Caco-2 (cell line): ENCODE measurements at regions not wholly inside any gene's neighbourhood (a gene's known extent, or its start where the extent isn't known, plus 50 kb on each side); places are given as distances from the start of the nearest gene placed in this dataset.

Source experiments
- BruUV-seq: library from RNA; stranded (reverse); fragments of 400-500 nt; replicated peaks from 2 replicates; lab custom pipeline; 2021; lab: Mats Ljungman, UMichigan
- CTCF ChIA-PET: fragments of 300-600 bp; sonication (Branson Sonifier 250); formaldehyde crosslinking; loops from one replicate; lab custom pipeline; 2022; ENCODE audit warnings: antibody characterized with exemption; lab: Charles Lee
- POLR2A ChIA-PET: fragments of 300-600 bp; sonication (Branson Sonifier 250); formaldehyde crosslinking; loops from one replicate; lab custom pipeline; 2022; ENCODE audit warnings: antibody characterized with exemption; lab: Charles Lee
- DNase-seq, 2 experiments: peaks; one replicate each; pipeline versions ENCODE4 v3.0.0 to v3.0.0-alpha.2; 2020 to 2022
- H3K27me3 ChIP-seq: replicated peaks from 2 replicates; pipeline ENCODE4 v1.6.0; 2011; ENCODE audit warnings: low read length; ENCODE audit not compliant: control insufficient read depth, insufficient read depth
- H3K36me3 ChIP-seq: 2 replicates; pipeline ENCODE4 v1.5.1; 2011; ENCODE audit warnings: low read length; ENCODE audit not compliant: control insufficient read depth, insufficient read depth
- H3K4me1 ChIP-seq: fragments of 250-450 bp; sonication (Bioruptor Pico); 2 replicates; pipeline ENCODE4 v1.5.1; 2020; ENCODE audit warnings: mild to moderate bottlenecking
- H3K4me3 ChIP-seq: 2 replicates; pipeline ENCODE4 v1.5.1; 2011; ENCODE audit warnings: low read depth, mild to moderate bottlenecking, control low read depth, low read length
- H3K9me3 ChIP-seq: fragments of 250-450 bp; sonication (Bioruptor Pico); 2 replicates; pipeline ENCODE4 v1.5.1; 2020; ENCODE audit warnings: mild to moderate bottlenecking, moderate library complexity
- H3K27ac Mint-ChIP-seq: one replicate; pipeline ENCODE4 v1.8.0; 2022; ENCODE audit warnings: mixed read lengths; ENCODE audit not compliant: unreplicated experiment
- H3K27me3 Mint-ChIP-seq: one replicate; pipeline ENCODE4 v1.8.0; 2022; ENCODE audit warnings: mixed read lengths; ENCODE audit not compliant: insufficient read depth, unreplicated experiment
- H3K36me3 Mint-ChIP-seq: one replicate; pipeline ENCODE4 v1.8.0; 2022; ENCODE audit warnings: mild to moderate bottlenecking, mixed read lengths; ENCODE audit not compliant: insufficient read depth, unreplicated experiment
- H3K4me1 Mint-ChIP-seq: one replicate; pipeline ENCODE4 v1.8.0; 2022; ENCODE audit warnings: low read depth, mixed read lengths; ENCODE audit not compliant: unreplicated experiment
- H3K4me3 Mint-ChIP-seq: one replicate; pipeline ENCODE4 v1.8.0; 2022; ENCODE audit warnings: mild to moderate bottlenecking, moderate library complexity, mixed read lengths; ENCODE audit not compliant: unreplicated experiment
- H3K9me3 Mint-ChIP-seq: one replicate; pipeline ENCODE4 v1.8.0; 2022; ENCODE audit warnings: mixed read lengths; ENCODE audit not compliant: unreplicated experiment
- intact Hi-C: fragments of 100-400 bp; cut with micrococcal nuclease; formaldehyde crosslinking; loops from one replicate; pipeline ENCODE4 v1.10.0; 2022; ENCODE audit not compliant: unreplicated experiment
- TF ChIP-seq, protein P1 (sequence below), 2 experiments: fragments of 200-600 bp in 1 of 2; IDR thresholded peaks; 1 replicate in 1 of 2; 2 replicates in 1 of 2; pipeline versions ENCODE4 v1.5.1 to v1.8.0; 2011 to 2022; ENCODE audit warnings: antibody characterized with exemption in 1 of 2, control low read depth in 1 of 2, inconsistent platforms in 1 of 2, low read depth in 1 of 2, low read length in 1 of 2, mild to moderate bottlenecking in 1 of 2, moderate library complexity in 1 of 2; ENCODE audit not compliant: insufficient read depth in 1 of 2, severe bottlenecking in 1 of 2, unreplicated experiment in 1 of 2

DNA sequence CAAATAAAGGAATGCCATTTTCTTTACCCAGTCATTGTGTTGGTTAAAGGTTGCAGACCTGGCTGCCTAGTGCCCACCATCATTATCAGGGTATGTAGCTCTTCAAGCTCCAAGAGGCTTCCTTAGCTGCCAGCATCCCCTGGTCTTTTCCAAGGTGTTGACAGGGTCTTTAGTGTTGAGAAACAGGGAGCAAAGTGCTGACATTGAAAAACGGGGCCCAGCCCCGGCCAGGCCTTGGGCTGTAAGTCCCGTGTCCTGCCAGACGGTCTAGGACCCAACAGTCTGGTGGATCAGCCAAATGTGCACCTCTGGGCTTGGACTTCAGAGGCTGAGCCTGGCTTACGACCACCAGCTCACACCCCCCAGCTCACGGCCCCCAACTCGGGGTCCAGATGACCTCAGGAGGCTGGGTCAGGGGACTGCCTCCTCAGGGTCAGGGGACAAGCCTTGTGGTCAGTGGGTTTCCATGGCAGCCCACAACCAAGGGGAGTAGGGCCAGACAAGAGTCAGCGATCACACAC, 114.4 kb upstream of the MLN start:
- DNase-seq, result no peak
- no peaks in the 10 kb centered on the region for H3K9me3 ChIP-seq
- H3K36me3 ChIP-seq, result no peaks in the 10 kb centered on the region
- H3K4me3 Mint-ChIP-seq, result no peak overlapping the region
- H3K4me3 ChIP-seq, result no peak overlapping the region
- H3K4me1 Mint-ChIP-seq, result no peaks in the 10 kb centered on the region
- H3K27me3 Mint-ChIP-seq, result peaks cover 14% of the 10 kb centered on the region
- no peaks in the 10 kb centered on the region for H3K27me3 ChIP-seq
- CTCF ChIA-PET, result no interaction called here
- H3K9me3 Mint-ChIP-seq, result no peaks in the 10 kb centered on the region
- POLR2A ChIA-PET, result no interaction called here
- intact Hi-C loops, result no loop called here
- TF ChIP-seq, protein P1, sequence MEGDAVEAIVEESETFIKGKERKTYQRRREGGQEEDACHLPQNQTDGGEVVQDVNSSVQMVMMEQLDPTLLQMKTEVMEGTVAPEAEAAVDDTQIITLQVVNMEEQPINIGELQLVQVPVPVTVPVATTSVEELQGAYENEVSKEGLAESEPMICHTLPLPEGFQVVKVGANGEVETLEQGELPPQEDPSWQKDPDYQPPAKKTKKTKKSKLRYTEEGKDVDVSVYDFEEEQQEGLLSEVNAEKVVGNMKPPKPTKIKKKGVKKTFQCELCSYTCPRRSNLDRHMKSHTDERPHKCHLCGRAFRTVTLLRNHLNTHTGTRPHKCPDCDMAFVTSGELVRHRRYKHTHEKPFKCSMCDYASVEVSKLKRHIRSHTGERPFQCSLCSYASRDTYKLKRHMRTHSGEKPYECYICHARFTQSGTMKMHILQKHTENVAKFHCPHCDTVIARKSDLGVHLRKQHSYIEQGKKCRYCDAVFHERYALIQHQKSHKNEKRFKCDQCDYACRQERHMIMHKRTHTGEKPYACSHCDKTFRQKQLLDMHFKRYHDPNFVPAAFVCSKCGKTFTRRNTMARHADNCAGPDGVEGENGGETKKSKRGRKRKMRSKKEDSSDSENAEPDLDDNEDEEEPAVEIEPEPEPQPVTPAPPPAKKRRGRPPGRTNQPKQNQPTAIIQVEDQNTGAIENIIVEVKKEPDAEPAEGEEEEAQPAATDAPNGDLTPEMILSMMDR (IDR thresholded peaks at IDR 0.05; ENCODE audit: insufficient read depth in 1 of 2, low read depth in 1 of 2, low read length in 1 of 2, severe bottlenecking in 1 of 2, unreplicated experiment in 1 of 2), result no peak
- no TSS peak for BruUV-seq
- no peaks in the 10 kb centered on the region for H3K36me3 Mint-ChIP-seq
- no peak overlapping the region for H3K27ac Mint-ChIP-seq
- H3K4me1 ChIP-seq, result no peaks in the 10 kb centered on the region

DNA sequence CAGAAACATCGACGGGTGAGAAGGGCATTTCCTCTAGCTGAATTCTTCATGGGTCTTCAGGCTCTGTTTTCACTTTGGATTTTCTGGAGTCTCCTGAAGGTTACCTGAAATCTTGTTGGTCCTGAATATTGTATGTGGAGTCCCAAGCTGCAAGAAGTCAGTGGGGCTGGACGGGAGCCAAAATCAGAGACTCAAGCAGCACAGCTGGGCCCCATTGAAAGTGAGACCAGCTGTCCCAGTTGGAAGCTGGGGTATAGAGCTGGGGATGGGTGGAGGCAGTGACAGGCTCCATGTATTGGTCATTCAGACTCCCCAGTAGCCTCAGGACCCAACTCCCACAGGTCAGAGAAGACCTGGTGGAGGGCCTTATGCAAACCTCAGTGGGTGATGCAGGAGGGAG, 111.3 kb upstream of the MLN start:
- no TSS peak for BruUV-seq
- Mint-ChIP-seq H3K36me3 (no peaks in the 10 kb centered on the region), H3K9me3 (no peaks in the 10 kb centered on the region), H3K27me3 (peaks cover 14% of the 10 kb centered on the region), H3K4me3 (no peak overlapping the region), H3K4me1 (no peaks in the 10 kb centered on the region), H3K27ac (no peak overlapping the region)
- ChIA-PET POLR2A (no interaction called here), CTCF (no interaction called here)
- no peaks in the 10 kb centered on the region for H3K4me1 ChIP-seq
- H3K4me3 ChIP-seq, result no peak overlapping the region
- H3K36me3 ChIP-seq, result no peaks in the 10 kb centered on the region
- H3K27me3 ChIP-seq, result no peaks in the 10 kb centered on the region
- TF ChIP-seq, protein P1 (IDR thresholded peaks at IDR 0.05; ENCODE audit: insufficient read depth in 1 of 2, low read depth in 1 of 2, low read length in 1 of 2, severe bottlenecking in 1 of 2, unreplicated experiment in 1 of 2), result no peak
- intact Hi-C loops, result no loop called here
- DNase-seq, result no peak
- H3K9me3 ChIP-seq, result no peaks in the 10 kb centered on the region

DNA sequence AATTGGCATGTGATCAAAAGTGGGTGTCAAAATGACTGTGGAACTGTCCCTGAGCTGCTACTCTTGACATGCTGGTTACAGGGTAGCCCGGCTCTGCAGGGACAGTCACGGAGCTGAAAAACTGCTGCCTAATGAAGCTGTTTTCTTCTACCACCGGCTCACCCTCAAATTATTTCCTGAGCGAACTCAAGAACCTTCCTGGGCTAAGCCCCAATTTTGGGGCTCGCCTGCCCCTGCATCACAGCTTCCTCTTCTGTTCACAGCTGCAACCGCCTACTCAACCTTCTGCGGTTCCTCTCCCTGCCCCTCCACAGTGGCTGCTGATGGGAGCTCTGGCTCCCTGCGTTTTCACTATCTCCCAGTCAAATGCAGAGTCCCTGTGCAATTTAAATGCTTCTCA, 110.8 kb upstream of the MLN start:
- ChIA-PET POLR2A (no interaction called here), CTCF (no interaction called here)
- BruUV-seq, result no TSS peak

More for the DNA sequence above, 110.8 kb upstream of the MLN start:
- H3K4me1 ChIP-seq, result no peaks in the 10 kb centered on the region
- H3K4me1 Mint-ChIP-seq, result no peaks in the 10 kb centered on the region
- intact Hi-C loops, result no loop called here
- no peak overlapping the region for H3K27ac Mint-ChIP-seq
- no peak overlapping the region for H3K4me3 ChIP-seq
- no peaks in the 10 kb centered on the region for H3K36me3 ChIP-seq
- no peaks in the 10 kb centered on the region for H3K9me3 ChIP-seq
- DNase-seq, result no peak
- peaks cover 12% of the 10 kb centered on the region for H3K27me3 Mint-ChIP-seq
- no peaks in the 10 kb centered on the region for H3K36me3 Mint-ChIP-seq
- no peaks in the 10 kb centered on the region for H3K9me3 Mint-ChIP-seq
- TF ChIP-seq, protein P1 (IDR thresholded peaks at IDR 0.05; ENCODE audit: insufficient read depth in 1 of 2, low read depth in 1 of 2, low read length in 1 of 2, severe bottlenecking in 1 of 2, unreplicated experiment in 1 of 2), result no peak
- no peak overlapping the region for H3K4me3 Mint-ChIP-seq
- H3K27me3 ChIP-seq, result no peaks in the 10 kb centered on the region
